HG02798 (cell line): ENCODE measurements at regions not wholly inside any gene's neighbourhood (a gene's known extent, or its start where the extent isn't known, plus 50 kb on each side); places are given as distances from the start of the nearest gene placed in this dataset.
"Not testable (repeated sequence)": the region's sequence is repeated elsewhere in the genome, so short reads cannot be mapped to it uniquely, and the experiment has no call there.

Experiments
- ATAC-seq: cut with Tn5 transposase; IDR thresholded peaks from one replicate; pipeline ENCODE4 v1.9.1; 2021; ENCODE audit warnings: mild to moderate bottlenecking; ENCODE audit not compliant: unreplicated experiment, poor library complexity

- no peak for ATAC-seq
These were observed 177.5 kb upstream of the GRIA4 start for GRCh38 chr11:105432241-105432995.

- ATAC-seq: no peak
These were observed 180.6 kb upstream of the GRIA4 start for GRCh38 chr11:105429096-105429910.

GRCh38 chr11:105407101-105407500, 202.8 kb upstream of the GRIA4 start:
- ATAC-seq: no peak

- no peak for ATAC-seq
These were observed 208.5 kb upstream of the GRIA4 start for GRCh38 chr11:105401269-105401809.

GRCh38 chr11:105399511-105399910, 210.4 kb upstream of the GRIA4 start:
- no peak for ATAC-seq

GRCh38 chr11:105398636-105399035, 211.2 kb upstream of the GRIA4 start:
- no peak for ATAC-seq

GRCh38 chr11:105393326-105393725, 216.5 kb upstream of the GRIA4 start:
- no peak for ATAC-seq

GRCh38 chr11:105392556-105392955, 217.3 kb upstream of the GRIA4 start:
- no peak for ATAC-seq

GRCh38 chr11:105389952-105390351, 219.9 kb upstream of the GRIA4 start:
- ATAC-seq: no peak

GRCh38 chr11:105388006-105388405, 221.9 kb upstream of the GRIA4 start:
- no peak for ATAC-seq

- ATAC-seq: no peak
These were observed 227.9 kb upstream of the GRIA4 start for GRCh38 chr11:105381941-105382340.

- ATAC-seq: no peak
These were observed 232.0 kb upstream of the GRIA4 start for GRCh38 chr11:105377870-105378269.

- ATAC-seq: no peak
These were observed 232.6 kb upstream of the CARD18 start for GRCh38 chr11:105372206-105372605.

GRCh38 chr11:105371311-105371710, 231.7 kb upstream of the CARD18 start:
- ATAC-seq: no peak

GRCh38 chr11:105368711-105369110, 229.1 kb upstream of the CARD18 start:
- ATAC-seq: no peak

- ATAC-seq: no peak
These were observed 227.6 kb upstream of the CARD18 start for GRCh38 chr11:105367129-105367528.

- no peak for ATAC-seq
These were observed 222.1 kb upstream of the CARD18 start for GRCh38 chr11:105361651-105362050.

- no peak for ATAC-seq
These were observed 218.2 kb upstream of the CARD18 start for GRCh38 chr11:105357764-105358163.

- no peak for ATAC-seq
These were observed 217.6 kb upstream of the CARD18 start for GRCh38 chr11:105357146-105357545.

- not testable (repeated sequence) for ATAC-seq
These were observed 210.3 kb upstream of the CARD18 start for GRCh38 chr11:105349867-105350266.

GRCh38 chr11:105344938-105345337, 205.4 kb upstream of the CARD18 start:
- ATAC-seq: no peak
